Neural cell (in vitro differentiated cells): ENCODE measurements at regions not wholly inside any gene's neighbourhood (a gene's known extent, or its start where the extent isn't known, plus 50 kb on each side); places are given as distances from the start of the nearest gene placed in this dataset.

Source experiments
- EP300 ChIP-seq: fragments of 450-650 bp; conservative IDR thresholded peaks from 2 replicates; pipeline ENCODE4 v1.6.1; 2014; ENCODE audit warnings: antibody characterized with exemption, mild to moderate bottlenecking, moderate library complexity; ENCODE audit not compliant: poor library complexity, severe bottlenecking
- EZH2 ChIP-seq: fragments of 200-600, 300-800 bp; shearing (Covaris generic), sonication (generic); IDR thresholded peaks from 2 replicates; pipeline ENCODE4 v1.6.1; 2014; ENCODE audit warnings: antibody characterized with exemption, low read length, borderline replicate concordance, mild to moderate bottlenecking; ENCODE audit not compliant: insufficient read depth, poor library complexity, severe bottlenecking
- MXI1 ChIP-seq: fragments of 450-650 bp; conservative IDR thresholded peaks from 2 replicates; pipeline ENCODE4 v1.6.1; 2014; ENCODE audit warnings: antibody characterized with exemption, mild to moderate bottlenecking; ENCODE audit not compliant: poor library complexity, severe bottlenecking
- POLR2AphosphoS5 ChIP-seq: IDR thresholded peaks from 2 replicates; pipeline ENCODE4 v1.6.1; 2012
- RAD21 ChIP-seq: fragments of 450-650 bp; conservative IDR thresholded peaks from 2 replicates; pipeline ENCODE4 v1.6.1; 2014; ENCODE audit warnings: antibody characterized with exemption, mild to moderate bottlenecking, moderate library complexity
- SMC3 ChIP-seq: fragments of 450-650 bp; conservative IDR thresholded peaks from 2 replicates; pipeline ENCODE4 v1.6.1; 2014; ENCODE audit warnings: antibody characterized with exemption, mild to moderate bottlenecking, moderate library complexity; ENCODE audit not compliant: poor library complexity
- TAF1 ChIP-seq: IDR thresholded peaks from 2 replicates; pipeline ENCODE4 v1.6.1; 2012; ENCODE audit warnings: low read depth
- TF ChIP-seq, protein P1 (sequence below): fragments of 450-650 bp; IDR thresholded peaks from 2 replicates; pipeline ENCODE4 v1.5.1; 2014; ENCODE audit warnings: antibody characterized with exemption, mild to moderate bottlenecking, moderate library complexity; ENCODE audit not compliant: poor library complexity, severe bottlenecking
- TF ChIP-seq, protein P2 (sequence below): IDR thresholded peaks from 2 replicates; pipeline ENCODE4 v1.6.1; 2012; ENCODE audit warnings: borderline replicate concordance

- TF ChIP-seq EZH2: no peak
- TF ChIP-seq POLR2AphosphoS5: no peak
- no peak for TF ChIP-seq EP300
- TF ChIP-seq, protein P1, sequence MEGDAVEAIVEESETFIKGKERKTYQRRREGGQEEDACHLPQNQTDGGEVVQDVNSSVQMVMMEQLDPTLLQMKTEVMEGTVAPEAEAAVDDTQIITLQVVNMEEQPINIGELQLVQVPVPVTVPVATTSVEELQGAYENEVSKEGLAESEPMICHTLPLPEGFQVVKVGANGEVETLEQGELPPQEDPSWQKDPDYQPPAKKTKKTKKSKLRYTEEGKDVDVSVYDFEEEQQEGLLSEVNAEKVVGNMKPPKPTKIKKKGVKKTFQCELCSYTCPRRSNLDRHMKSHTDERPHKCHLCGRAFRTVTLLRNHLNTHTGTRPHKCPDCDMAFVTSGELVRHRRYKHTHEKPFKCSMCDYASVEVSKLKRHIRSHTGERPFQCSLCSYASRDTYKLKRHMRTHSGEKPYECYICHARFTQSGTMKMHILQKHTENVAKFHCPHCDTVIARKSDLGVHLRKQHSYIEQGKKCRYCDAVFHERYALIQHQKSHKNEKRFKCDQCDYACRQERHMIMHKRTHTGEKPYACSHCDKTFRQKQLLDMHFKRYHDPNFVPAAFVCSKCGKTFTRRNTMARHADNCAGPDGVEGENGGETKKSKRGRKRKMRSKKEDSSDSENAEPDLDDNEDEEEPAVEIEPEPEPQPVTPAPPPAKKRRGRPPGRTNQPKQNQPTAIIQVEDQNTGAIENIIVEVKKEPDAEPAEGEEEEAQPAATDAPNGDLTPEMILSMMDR: no peak
- TF ChIP-seq TAF1: no peak
- TF ChIP-seq, protein P2, sequence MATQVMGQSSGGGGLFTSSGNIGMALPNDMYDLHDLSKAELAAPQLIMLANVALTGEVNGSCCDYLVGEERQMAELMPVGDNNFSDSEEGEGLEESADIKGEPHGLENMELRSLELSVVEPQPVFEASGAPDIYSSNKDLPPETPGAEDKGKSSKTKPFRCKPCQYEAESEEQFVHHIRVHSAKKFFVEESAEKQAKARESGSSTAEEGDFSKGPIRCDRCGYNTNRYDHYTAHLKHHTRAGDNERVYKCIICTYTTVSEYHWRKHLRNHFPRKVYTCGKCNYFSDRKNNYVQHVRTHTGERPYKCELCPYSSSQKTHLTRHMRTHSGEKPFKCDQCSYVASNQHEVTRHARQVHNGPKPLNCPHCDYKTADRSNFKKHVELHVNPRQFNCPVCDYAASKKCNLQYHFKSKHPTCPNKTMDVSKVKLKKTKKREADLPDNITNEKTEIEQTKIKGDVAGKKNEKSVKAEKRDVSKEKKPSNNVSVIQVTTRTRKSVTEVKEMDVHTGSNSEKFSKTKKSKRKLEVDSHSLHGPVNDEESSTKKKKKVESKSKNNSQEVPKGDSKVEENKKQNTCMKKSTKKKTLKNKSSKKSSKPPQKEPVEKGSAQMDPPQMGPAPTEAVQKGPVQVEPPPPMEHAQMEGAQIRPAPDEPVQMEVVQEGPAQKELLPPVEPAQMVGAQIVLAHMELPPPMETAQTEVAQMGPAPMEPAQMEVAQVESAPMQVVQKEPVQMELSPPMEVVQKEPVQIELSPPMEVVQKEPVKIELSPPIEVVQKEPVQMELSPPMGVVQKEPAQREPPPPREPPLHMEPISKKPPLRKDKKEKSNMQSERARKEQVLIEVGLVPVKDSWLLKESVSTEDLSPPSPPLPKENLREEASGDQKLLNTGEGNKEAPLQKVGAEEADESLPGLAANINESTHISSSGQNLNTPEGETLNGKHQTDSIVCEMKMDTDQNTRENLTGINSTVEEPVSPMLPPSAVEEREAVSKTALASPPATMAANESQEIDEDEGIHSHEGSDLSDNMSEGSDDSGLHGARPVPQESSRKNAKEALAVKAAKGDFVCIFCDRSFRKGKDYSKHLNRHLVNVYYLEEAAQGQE: no peak
- TF ChIP-seq MXI1: no peak
- TF ChIP-seq SMC3: no peak
- TF ChIP-seq RAD21: no peak
Observed at GRCh38 chr5:1737790-1738405, 61.7 kb downstream of the MRPL36 start.
